ENCODE measurements at regions not wholly inside any gene's neighbourhood (a gene's known extent, or its start where the extent isn't known, plus 50 kb on each side); places are given as distances from the start of the nearest gene placed in this dataset.

- DNase-seq (ENCODE audit: low read depth, low spot score) (no peak), ATAC-seq (no peak)
- ChIA-PET POLR2A (no interaction called here), CTCF (interaction anchor here (0.6 kb wide), 1 partner anchor 203 kb away, joined by 4 read pairs; no protein-coding TSS in a partner anchor)
- Histone ChIP-seq H3K4me1 (ENCODE audit: control insufficient read depth, insufficient read depth, low read length) (no peaks in the 10 kb centered on the region), H3K36me3 (ENCODE audit: control insufficient read depth, insufficient read depth, low read length) (no peaks in the 10 kb centered on the region), H3K9me3 (ENCODE audit: control insufficient read depth, insufficient read depth, low read depth, low read length) (no peaks in the 10 kb centered on the region), H3K4me3 (ENCODE audit: low read depth in 2 of 2, low read length in 2 of 2) (no peak overlapping the region), H3K27ac (ENCODE audit: low read length) (no peak overlapping the region), H3K27me3 (ENCODE audit: control insufficient read depth, insufficient read depth, low read length) (no peaks in the 10 kb centered on the region)
- no peak for TF ChIP-seq SIN3A (IDR thresholded peaks at IDR 0.05; ENCODE audit: borderline replicate concordance, insufficient read depth, low read depth, low read length)
- no peak for TF ChIP-seq POLR2AphosphoS5 (IDR thresholded peaks at IDR 0.05; ENCODE audit: low read depth, low read length)
- no peak for TF ChIP-seq TCF7L2 (IDR thresholded peaks at IDR 0.05; ENCODE audit: low read depth, low read length)
- TF ChIP-seq REST (IDR thresholded peaks at IDR 0.05; ENCODE audit: insufficient read depth in 1 of 2, low read depth in 2 of 2, low read length in 1 of 2): no peak
- no peak for TF ChIP-seq CTCF (IDR thresholded peaks at IDR 0.05)
- in situ Hi-C loops (cut with HindIII; ENCODE audit: low pct_unique_long_range_greater_than_20kb, low sequenced_read_pairs): no loop called here
- BruUV-seq (replicated peaks): no TSS peak
- intact Hi-C loops (cut with micrococcal nuclease; ENCODE audit: unreplicated experiment): no loop called here
Observed at GRCh38 chr16:86050591-86051367, 151.8 kb downstream of the IRF8 start.

- in situ Hi-C loops (cut with HindIII; ENCODE audit: low pct_unique_long_range_greater_than_20kb, low sequenced_read_pairs): no loop called here
- ChIA-PET POLR2A (no interaction called here), CTCF (no interaction called here)
- Histone ChIP-seq H3K4me1 (ENCODE audit: control insufficient read depth, insufficient read depth, low read length) (no peaks in the 10 kb centered on the region), H3K4me3 (ENCODE audit: low read depth in 2 of 2, low read length in 2 of 2) (no peak overlapping the region), H3K27me3 (ENCODE audit: control insufficient read depth, insufficient read depth, low read length) (no peaks in the 10 kb centered on the region), H3K9me3 (ENCODE audit: control insufficient read depth, insufficient read depth, low read depth, low read length) (no peaks in the 10 kb centered on the region), H3K36me3 (ENCODE audit: control insufficient read depth, insufficient read depth, low read length) (no peaks in the 10 kb centered on the region), H3K27ac (ENCODE audit: low read length) (no peak overlapping the region)
- ATAC-seq (no peak), DNase-seq (ENCODE audit: low read depth, low spot score) (no peak)
- intact Hi-C loops (cut with micrococcal nuclease; ENCODE audit: unreplicated experiment): no loop called here
- TF ChIP-seq POLR2AphosphoS5 (IDR thresholded peaks at IDR 0.05; ENCODE audit: low read depth, low read length) (no peak), CTCF (IDR thresholded peaks at IDR 0.05) (no peak), TCF7L2 (IDR thresholded peaks at IDR 0.05; ENCODE audit: low read depth, low read length) (no peak), REST (IDR thresholded peaks at IDR 0.05; ENCODE audit: insufficient read depth in 1 of 2, low read depth in 2 of 2, low read length in 1 of 2) (no peak)
- no TSS peak for BruUV-seq (replicated peaks)
Observed at GRCh38 chr16:86051368-86052114, 152.6 kb downstream of the IRF8 start.

All from Panc1 (cell line).